GM21619 (cell line): ENCODE measurements at regions not wholly inside any gene's neighbourhood (a gene's known extent, or its start where the extent isn't known, plus 50 kb on each side); places are given as distances from the start of the nearest gene placed in this dataset.
"Not testable (repeated sequence)": the region's sequence is repeated elsewhere in the genome, so short reads cannot be mapped to it uniquely, and the experiment has no call there.

Experiments used
- ATAC-seq: cut with Tn5 transposase; IDR thresholded peaks from one replicate; pipeline ENCODE4 v1.9.1; 2021; ENCODE audit not compliant: unreplicated experiment

- no peak for ATAC-seq
Observed at GRCh38 chrX:74251006-74251930, 52.7 kb upstream of the ZCCHC13 start.

- ATAC-seq: no peak
Observed at GRCh38 chrX:74250574-74250973, 53.4 kb upstream of the ZCCHC13 start.

- no peak for ATAC-seq
Observed at GRCh38 chrX:74249963-74250362, 54.0 kb upstream of the ZCCHC13 start.

GRCh38 chrX:74248889-74249288 is 55.1 kb upstream of the ZCCHC13 start:
- ATAC-seq: no peak

GRCh38 chrX:74246524-74246923 is 57.5 kb upstream of the ZCCHC13 start:
- ATAC-seq: no peak

GRCh38 chrX:74242484-74243138 is 61.4 kb upstream of the ZCCHC13 start:
- ATAC-seq: no peak

- ATAC-seq: no peak
Observed at GRCh38 chrX:74242050-74242449, 61.9 kb upstream of the ZCCHC13 start.

GRCh38 chrX:74238771-74239170 is 65.2 kb upstream of the ZCCHC13 start:
- no peak for ATAC-seq

GRCh38 chrX:74234818-74235217 is 69.2 kb upstream of the ZCCHC13 start:
- no peak for ATAC-seq

- ATAC-seq: no peak
Observed at GRCh38 chrX:74232859-74233258, 71.1 kb upstream of the ZCCHC13 start.

GRCh38 chrX:74231625-74232024 is 72.4 kb upstream of the ZCCHC13 start:
- ATAC-seq: no peak

- no peak for ATAC-seq
Observed at GRCh38 chrX:74230094-74230493, 73.9 kb upstream of the ZCCHC13 start.

- no peak for ATAC-seq
Observed at GRCh38 chrX:74225111-74225510, 78.9 kb upstream of the ZCCHC13 start.

- ATAC-seq: no peak
Observed at GRCh38 chrX:74220277-74220676, 83.7 kb upstream of the ZCCHC13 start.

GRCh38 chrX:74218895-74219294 is 85.1 kb upstream of the ZCCHC13 start:
- no peak for ATAC-seq

- ATAC-seq: no peak
Observed at GRCh38 chrX:74216421-74216820, 87.6 kb upstream of the ZCCHC13 start.

- ATAC-seq: no peak
Observed at GRCh38 chrX:74211911-74212310, 92.1 kb upstream of the ZCCHC13 start.

GRCh38 chrX:74207539-74207938 is 96.4 kb upstream of the ZCCHC13 start:
- no peak for ATAC-seq

- no peak for ATAC-seq
Observed at GRCh38 chrX:74195605-74196004, 108.4 kb upstream of the ZCCHC13 start.

GRCh38 chrX:74195120-74195519 is 108.9 kb upstream of the ZCCHC13 start:
- no peak for ATAC-seq

GRCh38 chrX:74187211-74187610 is 116.8 kb upstream of the ZCCHC13 start:
- no peak for ATAC-seq

GRCh38 chrX:74183047-74183446 is 120.9 kb upstream of the ZCCHC13 start:
- not testable (repeated sequence) for ATAC-seq
